ENCODE measurements at regions not wholly inside any gene's neighbourhood (a gene's known extent, or its start where the extent isn't known, plus 50 kb on each side); places are given as distances from the start of the nearest gene placed in this dataset.
"Not testable (repeated sequence)": the region's sequence is repeated elsewhere in the genome, so short reads cannot be mapped to it uniquely, and the experiment has no call there.

DNA sequence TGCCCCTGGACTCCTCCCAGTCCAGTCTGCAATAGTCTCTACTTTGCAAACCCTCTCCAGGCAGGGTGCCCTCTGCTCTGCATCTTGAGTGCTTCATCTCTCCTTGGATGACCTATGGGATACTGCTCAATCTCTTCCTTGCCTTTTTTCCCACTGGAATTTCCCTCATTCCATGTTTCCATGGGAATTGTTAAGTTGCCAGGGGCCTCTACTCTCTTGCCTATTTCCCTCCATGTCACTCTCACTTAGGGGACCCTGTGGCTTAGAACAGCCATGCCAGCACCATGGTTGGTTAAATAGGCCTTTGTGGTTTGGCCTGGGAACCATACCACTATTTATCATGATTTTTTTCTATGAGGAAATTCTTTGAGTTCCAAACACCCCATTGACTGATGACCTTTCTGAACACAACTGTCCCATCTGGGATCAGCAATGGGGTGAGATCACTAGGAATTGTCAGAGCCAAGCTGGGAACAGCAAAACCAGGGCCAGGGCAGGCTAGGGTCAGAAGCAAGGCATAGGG is 91.4 kb upstream of the RBMS1 start:
- DNase-seq, result no peak

DNA sequence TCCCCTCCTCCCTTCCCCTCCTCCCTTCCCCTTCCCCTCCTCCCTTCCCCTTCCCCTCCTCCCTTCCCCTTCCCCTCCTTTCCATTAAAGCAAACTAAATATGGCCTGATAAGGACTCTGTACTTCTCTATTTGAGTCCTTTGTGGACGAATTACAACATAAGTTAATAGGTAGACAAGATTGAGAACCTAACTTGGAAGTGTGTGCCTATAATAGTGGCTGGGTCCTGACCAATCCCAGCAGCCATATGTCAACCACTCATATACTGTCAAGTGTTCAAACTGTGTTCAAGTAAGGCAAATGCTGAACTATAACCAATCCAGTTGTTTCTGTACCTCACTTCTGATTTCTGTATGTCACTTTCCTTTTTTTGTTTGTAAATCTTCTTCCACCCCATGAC is 97.1 kb upstream of the RBMS1 start:
- DNase-seq, result no peak

DNA sequence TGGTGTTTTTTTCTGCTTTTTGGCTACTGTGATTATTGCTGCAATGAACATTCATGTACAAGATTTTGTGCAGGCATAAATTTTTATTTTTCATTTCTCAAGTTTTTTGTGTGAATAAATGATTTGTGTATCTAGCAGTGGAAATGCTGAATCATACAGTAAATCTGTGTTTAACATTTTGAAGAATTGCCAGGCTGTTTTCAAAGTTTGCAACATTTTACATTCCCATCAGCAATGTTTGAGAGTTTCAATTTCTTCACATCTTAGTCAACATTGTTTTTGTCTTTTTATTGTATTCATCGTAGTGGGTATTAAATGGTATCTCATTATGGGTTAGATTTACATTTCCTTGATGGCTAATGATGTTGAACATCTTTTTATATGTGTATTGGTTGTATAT is 98.8 kb upstream of the RBMS1 start:
- DNase-seq, result no peak

DNA sequence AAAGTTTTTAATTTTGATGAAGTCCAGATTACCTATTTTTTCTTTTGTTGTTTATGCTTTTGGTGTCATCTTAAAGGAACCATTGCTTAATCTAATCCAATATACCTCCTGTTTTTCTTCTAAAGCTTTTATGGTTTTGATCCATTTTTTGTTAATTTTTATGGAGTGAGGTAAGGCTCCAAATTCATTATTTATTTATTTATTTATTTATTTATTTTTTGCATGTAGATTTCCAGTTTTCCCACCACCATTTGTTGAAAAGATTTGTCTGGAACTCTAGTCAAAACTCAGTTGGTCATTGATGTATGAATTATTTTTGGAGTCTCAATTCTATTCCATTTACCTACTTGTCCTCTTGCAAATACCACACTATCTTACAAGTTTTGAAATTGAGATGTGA is 99.4 kb upstream of the RBMS1 start:
- no peak for DNase-seq

DNA sequence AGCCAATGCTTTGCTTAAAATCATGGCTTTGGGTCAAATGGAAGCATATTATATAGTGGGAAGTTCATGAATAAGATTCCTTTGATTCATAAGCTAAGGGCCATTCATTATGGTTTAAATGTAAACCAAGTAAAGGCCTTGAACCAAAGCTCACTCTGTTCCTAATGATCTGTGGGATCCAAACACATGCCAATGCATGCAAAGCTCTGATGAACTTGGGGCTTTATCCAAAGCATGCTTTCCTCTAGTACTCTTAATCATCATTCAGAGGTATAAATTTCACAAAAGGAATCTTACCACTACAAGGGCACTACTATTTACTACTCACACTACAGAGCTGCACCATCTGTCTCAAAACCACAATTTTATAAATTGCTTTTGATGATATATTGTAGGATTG is 102.8 kb upstream of the RBMS1 start:
- DNase-seq, result no peak

DNA sequence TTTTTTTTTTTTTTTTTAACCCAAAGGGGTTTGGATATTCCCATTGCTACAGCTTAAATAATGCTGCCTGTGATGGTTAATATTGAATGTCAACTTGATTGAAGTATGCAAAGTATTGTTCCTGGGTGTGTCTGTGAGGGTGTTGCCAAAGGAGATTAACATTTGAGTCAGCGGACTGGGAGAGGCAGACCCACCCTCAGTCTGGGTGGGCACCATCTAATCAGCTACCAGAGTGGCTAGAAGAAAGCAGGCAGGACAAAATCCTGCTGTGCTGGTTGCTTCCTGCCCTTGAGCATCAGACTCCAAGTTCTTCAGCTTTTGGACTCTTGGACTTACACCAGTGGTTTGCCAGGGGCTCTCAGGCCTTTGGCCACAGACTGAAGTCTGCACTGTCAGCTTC is 106.8 kb upstream of the RBMS1 start:
- not testable (repeated sequence) for DNase-seq

DNA sequence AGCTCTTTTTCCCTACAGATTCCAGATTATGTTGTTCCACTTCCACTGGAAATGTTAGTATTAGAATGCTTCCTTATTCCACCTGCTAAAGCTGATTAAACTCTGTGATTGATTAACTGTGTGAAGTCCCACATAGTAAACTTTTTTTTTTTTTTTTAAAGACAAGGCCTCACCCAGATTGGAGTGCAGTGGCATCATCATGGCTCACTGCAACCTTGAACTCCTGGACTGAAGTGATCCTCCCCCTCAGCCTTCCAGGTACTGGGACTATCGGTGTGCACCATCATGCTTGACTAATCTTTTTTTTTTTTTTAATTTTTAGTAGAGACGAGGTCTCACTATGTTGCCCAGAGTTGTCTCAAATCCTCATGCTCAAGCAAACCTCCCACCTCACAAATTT is 108.5 kb upstream of the RBMS1 start:
- DNase-seq, result no peak

DNA sequence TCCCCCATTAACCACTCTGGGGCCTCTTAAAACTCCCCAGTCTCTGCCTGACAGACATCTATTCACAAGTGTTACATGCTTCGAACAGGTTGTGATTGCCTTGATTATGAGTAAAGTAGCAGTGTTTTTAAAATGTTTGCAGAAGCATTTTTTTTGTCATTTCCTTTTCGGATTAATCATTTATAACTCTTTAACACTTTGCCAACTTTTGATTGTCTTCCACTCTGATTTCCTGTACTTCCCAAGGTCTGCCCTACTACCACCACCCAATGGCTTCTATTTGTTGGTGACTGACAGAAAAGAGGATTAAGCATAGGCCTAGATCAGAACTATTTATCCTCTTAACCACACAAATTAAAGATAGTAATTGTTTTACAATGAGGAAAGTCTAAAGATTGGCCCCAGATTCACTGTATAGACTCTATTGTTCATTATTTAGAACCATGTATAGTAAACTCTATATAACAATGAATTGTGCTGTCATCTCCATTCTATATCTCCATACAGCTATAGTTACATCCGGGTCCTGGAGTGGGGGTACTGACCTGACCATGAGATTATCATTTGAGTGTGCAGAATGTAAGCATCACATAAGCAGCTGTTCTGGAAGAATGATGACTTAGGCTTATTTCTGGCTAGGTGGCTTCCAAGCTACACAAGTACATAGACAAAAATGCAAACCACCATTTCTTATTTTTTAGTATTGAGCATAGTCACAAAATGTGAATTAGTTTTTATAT is 110.3 kb upstream of the RBMS1 start:
- DNase-seq, result no peak

DNA sequence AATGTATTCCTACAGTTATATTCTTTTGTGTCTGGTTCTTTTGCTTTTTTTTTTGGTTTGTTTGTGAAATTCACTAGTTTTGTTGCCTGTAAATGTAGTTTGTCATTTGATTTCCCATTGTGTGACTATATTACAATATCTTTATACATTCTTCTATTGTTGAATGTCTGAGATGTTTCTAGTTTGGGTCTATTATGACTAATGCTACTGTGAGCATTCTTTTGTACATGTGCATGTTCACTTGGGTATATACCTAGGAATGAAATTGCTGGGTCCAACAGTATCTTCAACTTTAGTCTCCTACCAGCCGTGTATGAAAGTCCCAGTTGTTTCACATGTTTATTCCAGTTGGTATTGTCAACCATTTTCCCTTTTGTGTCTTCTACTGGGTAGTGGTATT is 112.7 kb upstream of the RBMS1 start:
- DNase-seq, result no peak

DNA sequence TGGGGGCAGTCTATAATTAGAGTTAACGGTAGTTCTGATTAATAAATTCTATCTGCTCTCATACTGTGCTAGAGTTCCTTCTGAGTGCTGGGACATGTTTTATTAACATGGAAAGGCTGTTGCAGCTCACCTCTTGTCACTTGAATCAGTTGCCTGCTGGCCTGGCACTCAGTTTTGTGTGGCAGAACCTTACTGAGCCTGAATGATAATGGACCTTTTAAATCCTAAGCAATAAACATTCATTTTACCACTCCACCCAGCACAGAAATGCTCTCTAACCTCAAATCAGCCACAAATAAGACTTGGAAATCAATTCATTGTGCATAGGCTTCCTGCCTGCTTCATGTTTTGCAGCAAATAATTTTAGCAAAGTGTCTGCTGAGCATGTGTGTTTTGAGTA is 115.0 kb upstream of the RBMS1 start:
- DNase-seq, result no peak

DNA sequence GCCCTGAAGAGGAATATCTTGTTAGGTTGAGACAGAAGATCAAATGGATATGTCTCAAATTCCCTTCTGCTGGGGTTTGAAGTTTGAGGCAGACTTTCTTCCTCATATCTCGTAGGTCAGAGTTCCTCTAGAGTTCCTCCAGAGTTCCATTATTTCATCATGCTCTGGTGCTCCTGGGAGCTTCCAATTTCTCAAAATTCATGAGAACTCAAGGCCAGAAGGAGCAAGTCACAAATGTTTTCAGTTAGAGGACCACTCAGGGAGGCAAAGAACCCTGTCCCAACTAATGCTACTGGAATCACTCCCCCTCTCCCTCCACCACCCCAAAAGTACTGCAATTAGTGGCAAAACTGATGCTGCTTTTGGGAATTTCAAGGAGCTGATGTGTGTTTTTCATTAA is 115.7 kb upstream of the RBMS1 start:
- DNase-seq, result no peak

DNA sequence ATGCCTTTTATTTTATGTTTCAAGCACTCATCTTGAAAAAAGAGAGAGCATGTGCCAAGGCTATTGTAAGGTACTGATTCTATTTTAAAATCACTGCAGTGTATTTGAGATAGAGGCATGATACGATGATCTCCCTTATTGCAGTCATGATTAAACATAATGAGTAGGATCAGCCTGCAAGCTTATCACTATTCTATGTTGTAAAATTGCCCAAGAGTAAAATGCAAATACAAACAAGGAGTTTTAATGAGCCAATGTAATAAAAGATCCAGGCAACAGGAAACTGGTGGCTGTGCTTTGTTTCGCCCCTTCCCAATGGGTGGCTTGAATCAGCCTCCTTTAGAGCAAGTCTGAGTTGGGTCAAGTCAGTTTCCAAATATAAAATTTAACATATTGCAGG is 116.4 kb upstream of the RBMS1 start:
- no peak for DNase-seq

DNA sequence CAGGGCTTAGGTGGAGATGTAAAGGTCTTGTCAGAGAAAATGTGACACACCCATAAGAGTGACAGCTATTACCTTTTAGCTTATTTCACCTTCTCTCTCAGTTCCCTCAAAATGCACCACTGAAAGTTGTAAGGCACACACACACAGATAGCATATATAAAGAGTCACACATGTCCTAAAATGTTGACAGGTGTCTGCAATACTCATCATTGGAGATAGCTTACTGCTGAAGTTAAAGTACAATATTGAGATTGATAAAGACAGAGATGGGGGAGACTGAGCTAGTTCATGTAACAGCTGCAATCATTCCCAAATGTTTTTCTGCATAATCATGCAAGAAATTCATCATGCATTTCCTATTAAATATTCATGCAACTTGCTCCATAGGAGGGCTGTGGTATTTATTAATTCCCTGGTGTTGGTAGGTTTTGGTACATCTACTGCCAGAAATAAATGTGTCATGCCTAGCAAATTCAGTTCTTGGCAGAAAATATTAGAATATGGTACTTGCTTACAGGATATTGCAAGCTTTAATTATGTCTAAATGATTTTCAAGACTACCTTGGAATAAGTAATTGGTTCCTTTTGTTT is 118.8 kb upstream of the RBMS1 start:
- no peak for DNase-seq

DNA sequence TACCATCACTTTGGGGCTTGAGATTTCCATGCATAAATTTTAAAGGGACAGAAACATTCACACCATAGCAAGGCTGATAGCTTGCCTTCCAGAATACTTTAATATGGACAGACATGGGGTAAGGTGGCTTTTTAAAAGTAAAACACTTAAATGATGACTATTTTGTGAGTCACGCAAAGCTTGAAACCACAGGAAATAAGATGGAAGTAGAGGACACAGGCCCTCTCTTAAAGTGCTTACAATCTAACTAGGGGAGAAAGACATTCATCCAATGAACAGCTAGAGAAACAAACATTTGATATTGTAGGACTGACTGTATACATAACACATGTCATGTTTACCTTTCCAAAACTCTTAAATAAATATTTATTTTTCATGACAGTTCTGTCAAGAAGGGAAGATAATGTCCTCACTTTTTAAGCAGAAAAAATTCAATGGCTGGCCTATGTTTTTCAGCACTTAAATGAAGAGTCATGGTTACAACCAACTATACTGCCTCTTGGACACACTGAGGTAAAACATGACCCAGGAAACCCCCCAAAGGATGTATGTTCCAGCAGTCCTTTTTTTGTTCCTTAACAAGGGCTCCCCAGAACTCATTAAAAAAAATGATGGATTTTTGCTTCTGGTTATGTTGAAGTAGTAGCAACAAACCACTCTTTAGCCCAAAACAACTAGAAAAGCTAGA is 120.0 kb upstream of the RBMS1 start:
- no peak for DNase-seq

DNA sequence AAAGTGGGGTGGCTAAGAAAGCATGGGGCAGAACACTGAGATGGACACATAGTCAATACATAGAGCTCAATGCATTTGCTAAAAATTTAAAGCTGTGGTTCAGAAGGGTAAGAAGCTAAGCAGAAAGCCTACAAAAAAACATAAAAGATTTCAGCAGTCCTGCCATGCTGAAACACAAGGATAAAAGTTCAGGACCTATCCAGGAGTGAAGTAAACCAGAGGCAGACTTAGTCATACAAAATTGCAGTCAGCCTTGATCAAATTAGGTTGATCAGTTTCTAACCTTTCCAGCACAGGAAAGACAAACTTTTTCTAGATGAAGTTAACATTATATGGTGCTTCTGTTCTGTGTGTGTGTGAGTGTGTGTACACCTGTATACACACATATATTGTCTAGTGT is 120.8 kb upstream of the RBMS1 start:
- no peak for DNase-seq

DNA sequence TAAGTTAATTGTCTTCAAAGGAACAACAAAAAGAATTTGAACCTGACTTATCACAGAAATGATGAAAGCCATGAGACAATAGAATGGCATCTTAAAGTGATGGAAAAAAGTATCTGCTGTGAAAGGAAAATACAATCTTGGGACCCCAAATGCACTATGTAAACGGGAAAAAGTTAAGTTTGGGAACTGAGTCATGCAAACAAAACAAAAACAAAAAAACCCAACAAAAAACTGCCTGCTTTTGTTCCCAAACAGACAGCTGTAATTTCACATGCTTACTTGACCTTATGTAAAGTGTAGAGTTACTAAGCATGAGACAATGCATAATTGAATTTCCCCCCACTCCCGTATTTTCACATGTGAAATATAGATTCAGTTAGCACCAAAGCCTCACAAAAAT is 122.1 kb upstream of the RBMS1 start:
- no peak for DNase-seq

DNA sequence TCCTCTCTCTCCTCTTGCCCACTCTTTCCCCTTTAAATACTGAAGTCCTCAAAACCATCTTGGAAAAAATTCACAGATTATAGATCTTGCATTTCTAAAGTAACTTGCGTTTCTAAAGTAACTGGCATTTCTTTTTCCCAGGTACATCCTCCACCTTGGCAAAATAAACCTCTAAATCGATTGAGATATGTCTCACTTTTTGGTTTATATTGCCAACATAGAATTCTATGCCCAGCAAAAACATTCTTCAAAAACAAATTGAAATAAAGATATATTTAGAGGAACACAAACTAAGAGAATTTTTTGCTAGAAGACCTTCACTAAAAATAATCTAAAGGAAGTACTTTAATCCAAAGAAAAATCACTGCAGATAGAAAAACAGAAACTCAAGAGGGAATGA is 122.5 kb upstream of the RBMS1 start:
- no peak for DNase-seq

DNA sequence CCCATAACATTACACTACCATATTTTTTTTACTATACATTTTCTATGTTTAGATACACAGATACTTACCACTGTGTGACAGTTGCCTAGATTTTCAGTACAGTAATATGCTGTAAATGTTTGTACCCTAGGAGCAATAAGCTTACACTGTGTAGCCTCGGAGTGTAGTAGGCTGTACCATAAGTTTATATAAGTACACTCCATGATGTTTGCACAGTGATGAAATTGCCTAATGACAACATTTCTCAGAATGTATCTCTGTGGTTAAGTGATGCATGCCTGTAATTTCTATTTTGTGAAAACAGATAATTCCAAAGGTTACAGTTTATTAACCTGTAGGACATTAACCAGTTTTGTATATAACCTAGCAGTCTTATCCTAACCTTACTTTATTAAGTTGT is 128.1 kb upstream of the RBMS1 start:
- DNase-seq, result no peak

DNA sequence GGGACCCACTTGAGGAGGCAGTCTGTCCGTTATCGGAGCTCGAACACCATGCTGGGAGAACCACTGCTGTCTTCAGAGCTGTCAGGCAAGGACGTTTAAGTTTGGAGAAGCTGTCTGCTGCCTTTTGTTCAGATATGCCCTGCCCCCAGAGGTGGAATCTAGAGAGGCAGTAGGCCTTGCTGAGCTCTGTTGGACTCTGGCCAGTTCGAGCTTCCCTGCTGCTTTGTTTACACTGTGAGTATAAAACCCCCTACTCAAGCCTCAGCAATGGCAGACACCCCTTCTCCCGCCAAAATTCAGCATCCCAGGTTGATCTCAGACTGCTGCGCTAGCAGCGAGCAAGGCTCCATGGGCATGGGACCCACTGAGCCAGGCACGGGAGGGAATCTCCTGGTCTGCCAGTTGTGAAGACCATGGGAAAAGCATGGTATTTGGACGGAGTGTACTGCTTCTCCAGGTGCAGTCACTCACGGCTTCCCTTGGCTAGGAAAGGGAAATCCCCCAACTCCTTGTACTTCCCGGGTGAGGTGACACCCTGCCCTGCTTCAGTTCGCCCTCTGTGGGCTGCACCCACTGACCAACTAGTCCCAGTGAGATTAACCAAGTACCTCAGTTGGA is 134.5 kb upstream of the RBMS1 start:
- not testable (repeated sequence) for DNase-seq

DNA sequence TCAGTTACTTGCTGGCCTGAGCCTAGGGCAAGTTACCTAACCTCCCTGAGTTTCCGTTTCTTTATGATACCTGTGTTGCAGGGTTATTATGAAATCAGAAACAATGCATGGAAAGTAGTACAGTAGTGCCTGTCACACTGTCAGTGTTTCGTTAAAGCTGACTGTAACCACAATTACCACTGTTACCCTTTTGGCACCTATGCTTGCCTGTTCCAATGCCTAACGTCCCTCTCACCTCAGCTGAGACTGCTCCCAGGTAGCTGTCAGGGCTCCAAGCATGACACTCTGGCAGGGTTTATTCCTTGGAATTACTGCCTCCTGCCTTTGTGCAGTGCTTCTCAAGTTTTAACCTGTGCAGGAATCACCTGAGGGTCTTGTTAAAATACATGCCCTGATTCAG is 135.2 kb upstream of the RBMS1 start:
- DNase-seq, result no peak

DNA sequence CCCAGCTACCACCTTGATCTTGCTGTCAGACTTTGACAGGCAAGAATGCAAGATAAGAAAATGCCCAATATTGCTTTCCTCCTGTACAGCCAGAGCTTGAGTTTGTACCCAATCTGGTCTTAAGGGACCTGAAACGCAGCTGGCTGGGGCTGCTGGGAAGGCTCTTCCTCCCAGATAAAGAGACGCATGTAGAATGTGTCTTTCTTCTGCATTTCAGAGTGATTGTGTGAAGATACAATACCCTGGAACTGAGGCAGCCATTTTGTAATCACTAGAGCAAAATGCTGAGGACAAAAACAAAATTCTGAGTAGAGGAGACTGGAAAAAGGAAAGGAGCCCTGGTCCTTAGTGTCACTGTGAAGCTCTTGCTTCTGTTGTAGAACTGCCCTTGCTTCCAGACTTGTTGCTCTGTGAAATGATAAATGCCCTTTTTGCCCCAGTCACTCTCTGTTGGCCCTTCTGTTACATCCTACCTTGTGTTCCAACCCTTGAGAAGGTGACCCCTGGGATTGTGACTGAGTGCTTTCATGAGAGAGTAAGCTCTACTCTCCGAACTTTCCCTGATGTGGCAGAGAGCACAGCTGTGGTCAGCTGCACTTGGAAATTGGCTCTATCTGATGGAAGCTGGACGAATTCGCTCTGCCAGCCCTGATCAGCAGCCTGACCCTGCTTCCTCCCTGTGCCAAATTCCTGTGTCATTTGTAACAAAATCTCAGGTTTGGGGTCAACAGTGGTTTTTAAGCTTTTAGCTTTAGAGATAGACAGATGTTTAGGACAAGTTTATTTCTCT is 137.4 kb upstream of the RBMS1 start:
- DNase-seq, result no peak

DNA sequence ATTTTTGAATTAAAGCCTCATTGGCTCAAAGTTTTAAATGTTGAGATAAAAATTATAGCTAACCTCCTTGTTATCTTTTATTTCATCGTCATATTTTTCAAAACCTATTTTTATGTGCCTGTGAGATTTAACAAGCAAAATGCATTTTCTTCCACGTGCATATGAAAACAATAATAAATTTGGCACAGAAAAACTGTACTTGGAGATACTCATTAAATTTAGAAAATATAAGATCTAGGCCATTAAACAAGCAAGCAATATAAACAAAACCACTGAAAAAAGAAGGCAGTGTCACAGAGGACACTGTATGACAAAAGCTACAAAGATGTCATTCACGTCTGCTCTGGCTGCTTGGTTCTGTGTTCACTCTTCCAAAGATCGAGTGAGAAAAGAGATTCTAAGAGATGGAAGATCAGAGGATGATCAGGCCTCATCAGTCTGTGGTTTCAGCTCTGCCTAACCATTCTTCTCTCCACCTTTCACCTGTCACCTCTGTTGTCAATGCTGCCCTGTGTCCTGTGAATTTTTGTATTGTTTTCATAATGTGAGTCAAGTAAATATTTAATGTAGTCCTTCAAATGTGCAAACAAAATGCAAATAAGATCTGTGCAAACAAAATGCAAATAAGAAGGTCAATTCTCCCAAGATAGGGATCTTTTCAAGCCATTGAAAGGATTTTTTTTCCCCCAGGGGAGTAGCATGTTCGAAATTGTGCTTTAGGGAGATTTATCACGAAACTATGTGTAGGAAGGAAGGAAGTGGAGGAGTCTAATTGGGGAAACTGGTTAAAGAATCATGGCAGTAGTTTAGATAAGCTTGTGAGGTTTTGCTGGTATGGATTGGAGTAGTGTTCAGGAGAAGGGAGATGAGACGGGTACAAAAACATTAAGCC is 138.7 kb upstream of the RBMS1 start:
- no peak for DNase-seq

Measured in amniotic stem cell (primary cell).